H9 (cell line): ENCODE measurements at regions not wholly inside any gene's neighbourhood (a gene's known extent, or its start where the extent isn't known, plus 50 kb on each side); places are given as distances from the start of the nearest gene placed in this dataset.

Experiments
- DNase-seq: peaks from one replicate; pipeline ENCODE4 v3.0.0-alpha.2; 2017
- H2AFZ ChIP-seq: one replicate; pipeline ENCODE4 v1.6.1; 2013; ENCODE audit warnings: mild to moderate bottlenecking, low read length, control low read depth, moderate library complexity
- H2AK5ac ChIP-seq: 2 replicates; pipeline ENCODE4 v1.6.1; 2013; ENCODE audit warnings: low read length, control low read depth, mixed read lengths; ENCODE audit not compliant: insufficient read length
- H2BK120ac ChIP-seq: one replicate; pipeline ENCODE4 v1.6.1; 2013; ENCODE audit warnings: low read depth, mild to moderate bottlenecking, low read length, control low read depth, inconsistent platforms; ENCODE audit not compliant: poor library complexity, severe bottlenecking
- H2BK12ac ChIP-seq: 2 replicates; pipeline ENCODE4 v1.6.1; 2013; ENCODE audit warnings: low read length, control low read depth, mixed read lengths, low read depth; ENCODE audit not compliant: insufficient read length
- H2BK15ac ChIP-seq: 2 replicates; pipeline ENCODE4 v1.6.1; 2013; ENCODE audit warnings: low read depth, low read length, control low read depth
- H2BK20ac ChIP-seq: one replicate; pipeline ENCODE4 v1.6.1; 2013; ENCODE audit warnings: low read depth, mild to moderate bottlenecking, low read length, control low read depth, inconsistent platforms; ENCODE audit not compliant: poor library complexity, severe bottlenecking
- H2BK5ac ChIP-seq: 2 replicates; pipeline ENCODE4 v1.6.1; 2013; ENCODE audit warnings: low read length, control low read depth, mixed read lengths; ENCODE audit not compliant: insufficient read length
- H3K14ac ChIP-seq: 2 replicates; pipeline ENCODE4 v1.6.1; 2013; ENCODE audit warnings: low read length, control low read depth; ENCODE audit not compliant: insufficient read depth
- H3K18ac ChIP-seq: 2 replicates; pipeline ENCODE4 v1.6.1; 2013; ENCODE audit warnings: low read depth, mild to moderate bottlenecking, mixed read lengths, low read length, control low read depth; ENCODE audit not compliant: insufficient read length
- H3K23ac ChIP-seq: 2 replicates; pipeline ENCODE4 v1.6.1; 2013; ENCODE audit warnings: low read length, control low read depth, mixed read lengths, low read depth; ENCODE audit not compliant: insufficient read length
- H3K23me2 ChIP-seq: 2 replicates; pipeline ENCODE4 v1.6.1; 2013; ENCODE audit warnings: low read depth, mild to moderate bottlenecking, mixed read lengths, low read length, control low read depth; ENCODE audit not compliant: insufficient read length, poor library complexity, severe bottlenecking
- H3K27ac ChIP-seq: 2 replicates; pipeline ENCODE4 v1.5.1; 2013; ENCODE audit warnings: low read length, control low read depth, mixed read lengths, low read depth; ENCODE audit not compliant: insufficient read length
- H3K27me3 ChIP-seq: 2 replicates; pipeline ENCODE4 v1.6.1; 2013; ENCODE audit warnings: low read length, control low read depth, inconsistent platforms; ENCODE audit not compliant: insufficient read depth
- H3K4ac ChIP-seq: 2 replicates; pipeline ENCODE4 v1.6.1; 2013; ENCODE audit warnings: low read depth, mild to moderate bottlenecking, control low read depth, inconsistent platforms, low read length, moderate library complexity
- H3K4me1 ChIP-seq: 2 replicates; pipeline ENCODE4 v1.6.1; 2013; ENCODE audit warnings: low read length, control low read depth, inconsistent platforms; ENCODE audit not compliant: insufficient read depth
- H3K4me2 ChIP-seq: 2 replicates; pipeline ENCODE4 v1.6.1; 2013; ENCODE audit warnings: low read length, control low read depth, mixed read lengths; ENCODE audit not compliant: insufficient read length, insufficient read depth
- H3K56ac ChIP-seq: 2 replicates; pipeline ENCODE4 v1.6.1; 2013; ENCODE audit warnings: low read depth, mild to moderate bottlenecking, mixed read lengths, low read length, control low read depth; ENCODE audit not compliant: insufficient read length
- H3K79me1 ChIP-seq: 2 replicates; pipeline ENCODE4 v1.6.1; 2013; ENCODE audit warnings: low read depth, mild to moderate bottlenecking, moderate library complexity, low read length, control low read depth, inconsistent platforms; ENCODE audit not compliant: insufficient read depth, poor library complexity, severe bottlenecking
- H3K79me2 ChIP-seq: 2 replicates; pipeline ENCODE4 v1.6.1; 2013; ENCODE audit warnings: low read length, control low read depth, inconsistent platforms; ENCODE audit not compliant: insufficient read depth
- H3K9ac ChIP-seq: 2 replicates; pipeline ENCODE4 v1.6.1; 2013; ENCODE audit warnings: low read length, control low read depth, mixed read lengths; ENCODE audit not compliant: insufficient read length; ENCODE audit errors: extremely low read depth
- H3K9me3 ChIP-seq: one replicate; pipeline ENCODE4 v1.6.1; 2013; ENCODE audit warnings: low read depth, low read length, inconsistent platforms; ENCODE audit not compliant: control insufficient read depth
- H3T11ph ChIP-seq: one replicate; pipeline ENCODE4 v1.6.1; 2013; ENCODE audit warnings: mild to moderate bottlenecking, low read length, control low read depth, inconsistent platforms
- H4K20me1 ChIP-seq: one replicate; pipeline ENCODE4 v1.6.1; 2013; ENCODE audit not compliant: control insufficient read depth, insufficient read length, insufficient read depth
- H4K5ac ChIP-seq: 2 replicates; pipeline ENCODE4 v1.6.1; 2013; ENCODE audit warnings: low read depth, mild to moderate bottlenecking, mixed read lengths, low read length, control low read depth; ENCODE audit not compliant: insufficient read length
- H4K8ac ChIP-seq: replicated peaks from 2 replicates; pipeline ENCODE4 v1.6.1; 2013; ENCODE audit warnings: low read length, control low read depth, mixed read lengths, low read depth; ENCODE audit not compliant: insufficient read length
- H4K91ac ChIP-seq: 2 replicates; pipeline ENCODE4 v1.6.1; 2013; ENCODE audit warnings: low read depth, mild to moderate bottlenecking, moderate library complexity, mixed read lengths, low read length, control low read depth; ENCODE audit not compliant: insufficient read length
- H3K27ac Mint-ChIP-seq, 3 experiments: 2 replicates in 2 of 3; 3 replicates in 1 of 3; pipeline ENCODE4 v1.8.0; 2020 to 2021; ENCODE audit warnings: mixed read lengths in 3 of 3, mild to moderate bottlenecking in 1 of 3, moderate library complexity in 1 of 3
- H3K27me3 Mint-ChIP-seq: 2 replicates; pipeline ENCODE4 v1.8.0; 2021; ENCODE audit warnings: low read depth, mild to moderate bottlenecking, moderate library complexity, mixed read lengths
- H3K36me3 Mint-ChIP-seq, 3 experiments: 2 replicates in 2 of 3; 3 replicates in 1 of 3; pipeline ENCODE4 v1.8.0; 2020 to 2021; ENCODE audit warnings: low read depth in 3 of 3, mixed read lengths in 3 of 3; ENCODE audit not compliant: insufficient read depth in 1 of 3
- H3K4me1 Mint-ChIP-seq, 2 experiments: 2 replicates each; pipeline ENCODE4 v1.8.0; 2020; ENCODE audit warnings: mixed read lengths in 2 of 2
- H3K4me3 Mint-ChIP-seq, 2 experiments: 2 replicates in 1 of 2; 3 replicates in 1 of 2; pipeline ENCODE4 v1.8.0; 2020 to 2021; ENCODE audit warnings: mild to moderate bottlenecking in 2 of 2, mixed read lengths in 2 of 2, moderate library complexity in 1 of 2
- H3K9me3 Mint-ChIP-seq, 2 experiments: 2 replicates in 1 of 2; 3 replicates in 1 of 2; pipeline ENCODE4 v1.8.0; 2020; ENCODE audit warnings: mild to moderate bottlenecking in 2 of 2, mixed read lengths in 2 of 2, moderate library complexity in 1 of 2
- CTCF ChIP-seq: fragments of 200-600 bp; sonication (generic); conservative IDR thresholded peaks from 3 replicates; pipeline ENCODE4 v1.8.0; 2021; ENCODE audit warnings: antibody characterized with exemption, mild to moderate bottlenecking
- WGBS: extraction: QIAGEN DNeasy Blood & Tissue Kit; methylation state at CpG from one replicate; pipeline ENCODE4 v1.1.7; 2013; ENCODE audit warnings: missing lambda C conversion rate, low lambda C conversion rate, mixed read lengths; ENCODE audit not compliant: insufficient read length; ENCODE audit errors: extremely low coverage; 5-methylcytosine and 5-hydroxymethylcytosine counted together

- H3K18ac ChIP-seq = no peak overlapping the region
- no peak overlapping the region for H3K27ac Mint-ChIP-seq
- no peak for DNase-seq
- no peaks in the 10 kb centered on the region for H3K79me2 ChIP-seq
- no peak overlapping the region for H3K23ac ChIP-seq
- H3K4me1 Mint-ChIP-seq = no peaks in the 10 kb centered on the region
- TF ChIP-seq CTCF = no peak
- H3K79me1 ChIP-seq = no peaks in the 10 kb centered on the region
- no peaks in the 10 kb centered on the region for H3K27me3 Mint-ChIP-seq
- no peak overlapping the region for H2BK5ac ChIP-seq
- no peak overlapping the region for H2BK20ac ChIP-seq
- H3K9ac ChIP-seq = no peak overlapping the region
- H2BK120ac ChIP-seq = no peak overlapping the region
- no peak overlapping the region for H3K27ac ChIP-seq
- H4K20me1 ChIP-seq = no peaks in the 10 kb centered on the region
- H4K8ac ChIP-seq = no peak overlapping the region
- H2BK15ac ChIP-seq = no peak overlapping the region
- no peak overlapping the region for H2BK12ac ChIP-seq
- no peaks in the 10 kb centered on the region for H3K23me2 ChIP-seq
- H3K4me2 ChIP-seq = no peak overlapping the region
- H3K56ac ChIP-seq = no peak overlapping the region
- no peak overlapping the region for H3K4me3 Mint-ChIP-seq
- no peak overlapping the region for H3K14ac ChIP-seq
- no CpG with 5 or more reads among the region's 5 CpGs for WGBS
- H3T11ph ChIP-seq = no peak overlapping the region
- H3K4me1 ChIP-seq = no peaks in the 10 kb centered on the region
- H3K9me3 Mint-ChIP-seq = no peaks in the 10 kb centered on the region
- no peak overlapping the region for H3K4ac ChIP-seq
- no peaks in the 10 kb centered on the region for H3K27me3 ChIP-seq
- no peak overlapping the region for H4K5ac ChIP-seq
- H2AK5ac ChIP-seq = no peak overlapping the region
- no peak overlapping the region for H2AFZ ChIP-seq
- no peak overlapping the region for H4K91ac ChIP-seq
- no peaks in the 10 kb centered on the region for H3K36me3 Mint-ChIP-seq
- H3K9me3 ChIP-seq = no peaks in the 10 kb centered on the region
Observed at GRCh38 chr10:55446441-55447002, 645.5 kb upstream of the PCDH15 start.
